Erythroblast (primary cell): ENCODE measurements at regions not wholly inside any gene's neighbourhood (a gene's known extent, or its start where the extent isn't known, plus 50 kb on each side); places are given as distances from the start of the nearest gene placed in this dataset.

ENCODE experiments used
- GATA1 ChIP-seq: IDR thresholded peaks from 2 replicates; pipeline ENCODE4 v1.6.1; 2011; ENCODE audit warnings: low read depth, mild to moderate bottlenecking, control low read depth, low read length, moderate library complexity
- POLR2A ChIP-seq: IDR thresholded peaks from 2 replicates; pipeline ENCODE4 v1.6.1; 2011; ENCODE audit warnings: mild to moderate bottlenecking, low read length

- TF ChIP-seq POLR2A: no peak
- TF ChIP-seq GATA1: no peak
Observed at GRCh38 chr5:33194914-33195313, 245.9 kb upstream of the TARS1 start.
